HL-60 (cell line): ENCODE measurements at regions not wholly inside any gene's neighbourhood (a gene's known extent, or its start where the extent isn't known, plus 50 kb on each side); places are given as distances from the start of the nearest gene placed in this dataset.

Source experiments
- DNase-seq, 2 experiments: peaks; one replicate each; pipeline ENCODE4 v3.0.0-alpha.2; 2010 to 2020; ENCODE audit warnings: low read depth in 1 of 2, low spot score in 1 of 2
- H3K27ac ChIP-seq: fragments of 250-450 bp; sonication (Bioruptor Pico); replicated peaks from 2 replicates; pipeline ENCODE4 v1.5.1; 2020; ENCODE audit warnings: mild to moderate bottlenecking, moderate library complexity
- H3K27me3 ChIP-seq: fragments of 250-450 bp; sonication (Bioruptor Pico); 2 replicates; pipeline ENCODE4 v1.5.1; 2021; ENCODE audit warnings: mild to moderate bottlenecking, moderate library complexity; ENCODE audit not compliant: insufficient read depth, poor library complexity, severe bottlenecking
- H3K4me3 ChIP-seq: replicated peaks from 2 replicates; pipeline ENCODE4 v1.5.1; 2011; ENCODE audit warnings: mild to moderate bottlenecking, control low read depth, low read length; ENCODE audit not compliant: insufficient read depth
- GABPA ChIP-seq: IDR thresholded peaks from 2 replicates; pipeline ENCODE4 v1.6.1; 2012; ENCODE audit warnings: low read depth
- POLR2AphosphoS5 ChIP-seq: IDR thresholded peaks from 2 replicates; pipeline ENCODE4 v1.6.1; 2012; ENCODE audit warnings: low read depth
- REST ChIP-seq: IDR thresholded peaks from 2 replicates; pipeline ENCODE4 v1.6.1; 2012; ENCODE audit warnings: low read depth; ENCODE audit not compliant: insufficient replicate concordance
- SPI1 ChIP-seq: IDR thresholded peaks from 2 replicates; pipeline ENCODE4 v1.6.1; 2012; ENCODE audit warnings: low read depth, mild to moderate bottlenecking, borderline replicate concordance
- TF ChIP-seq, protein P1 (sequence below): IDR thresholded peaks from one replicate; pipeline ENCODE4 v1.5.1; 2011; ENCODE audit warnings: low read length, control low read depth, inconsistent platforms; ENCODE audit not compliant: insufficient read depth

DNA sequence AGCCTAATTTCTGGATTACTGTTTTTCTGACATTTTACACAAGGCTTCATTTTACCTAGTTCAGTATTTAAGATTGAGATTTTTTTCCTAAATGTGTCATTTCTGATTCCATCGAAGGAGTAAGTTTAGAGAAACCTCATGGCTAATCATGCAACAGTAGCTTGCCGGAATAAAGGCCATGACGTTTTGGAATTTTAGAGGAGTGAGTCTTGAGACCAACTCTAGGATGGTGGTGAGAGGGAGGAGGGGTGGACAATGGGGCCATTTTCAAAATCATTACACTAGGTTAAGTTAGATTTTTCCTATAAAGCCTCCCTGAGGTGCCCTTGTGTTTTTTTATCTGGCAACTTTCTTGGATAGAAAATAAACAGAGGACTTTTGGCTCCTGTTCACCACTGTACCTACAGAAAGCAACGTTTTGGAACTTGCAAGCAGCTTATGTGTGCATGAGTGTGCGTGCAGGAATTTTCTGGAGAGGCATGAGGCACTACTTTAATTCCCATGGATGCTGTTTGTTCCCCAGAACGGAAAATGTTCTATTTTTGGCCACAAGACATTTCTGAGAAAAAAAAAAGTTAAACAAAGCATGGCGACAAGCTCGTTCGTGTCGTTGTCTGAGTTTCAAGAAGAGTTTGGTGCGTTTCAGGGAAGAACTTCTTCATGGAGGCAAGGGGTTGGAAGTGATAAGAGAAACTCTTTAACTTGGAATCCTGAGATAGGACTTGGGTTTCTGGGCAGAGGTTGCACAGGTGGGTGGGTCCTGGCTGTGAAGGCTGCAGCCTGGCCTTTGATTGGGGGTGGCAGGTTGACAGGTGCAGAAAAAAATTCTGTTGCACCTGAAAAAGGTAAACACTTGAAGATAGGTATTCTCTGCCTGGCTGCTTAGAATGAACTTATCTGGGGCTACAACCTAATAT lies 178.1 kb downstream of the PTEN start:
- no peak for DNase-seq
- Histone ChIP-seq H3K27me3 (no peaks in the 10 kb centered on the region), H3K27ac (no peak overlapping the region), H3K4me3 (no peak overlapping the region)
- TF ChIP-seq REST (no peak), GABPA (no peak), SPI1 (no peak), POLR2AphosphoS5 (no peak)
- TF ChIP-seq, protein P1, sequence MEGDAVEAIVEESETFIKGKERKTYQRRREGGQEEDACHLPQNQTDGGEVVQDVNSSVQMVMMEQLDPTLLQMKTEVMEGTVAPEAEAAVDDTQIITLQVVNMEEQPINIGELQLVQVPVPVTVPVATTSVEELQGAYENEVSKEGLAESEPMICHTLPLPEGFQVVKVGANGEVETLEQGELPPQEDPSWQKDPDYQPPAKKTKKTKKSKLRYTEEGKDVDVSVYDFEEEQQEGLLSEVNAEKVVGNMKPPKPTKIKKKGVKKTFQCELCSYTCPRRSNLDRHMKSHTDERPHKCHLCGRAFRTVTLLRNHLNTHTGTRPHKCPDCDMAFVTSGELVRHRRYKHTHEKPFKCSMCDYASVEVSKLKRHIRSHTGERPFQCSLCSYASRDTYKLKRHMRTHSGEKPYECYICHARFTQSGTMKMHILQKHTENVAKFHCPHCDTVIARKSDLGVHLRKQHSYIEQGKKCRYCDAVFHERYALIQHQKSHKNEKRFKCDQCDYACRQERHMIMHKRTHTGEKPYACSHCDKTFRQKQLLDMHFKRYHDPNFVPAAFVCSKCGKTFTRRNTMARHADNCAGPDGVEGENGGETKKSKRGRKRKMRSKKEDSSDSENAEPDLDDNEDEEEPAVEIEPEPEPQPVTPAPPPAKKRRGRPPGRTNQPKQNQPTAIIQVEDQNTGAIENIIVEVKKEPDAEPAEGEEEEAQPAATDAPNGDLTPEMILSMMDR, result no peak

- TF ChIP-seq SPI1, result no peak
- TF ChIP-seq REST, result no peak
- no peak for TF ChIP-seq POLR2AphosphoS5
- TF ChIP-seq GABPA, result no peak
- TF ChIP-seq, protein P1, result no peak
- H3K4me3 ChIP-seq, result no peak overlapping the region
- peak; percentile 47 to 66 for DNase-seq
- peak overlapping the region; percentile 46 for H3K27ac ChIP-seq
- no peaks in the 10 kb centered on the region for H3K27me3 ChIP-seq
These were observed 179.0 kb downstream of the PTEN start for GRCh38 chr10:88042160-88043100.

GRCh38 chr10:88045096-88045495 lies 181.7 kb downstream of the PTEN start:
- no peak for TF ChIP-seq POLR2AphosphoS5
- TF ChIP-seq SPI1, result no peak
- TF ChIP-seq, protein P1, result no peak
- TF ChIP-seq GABPA, result no peak
- TF ChIP-seq REST, result no peak
- peak overlapping the region; percentile 56 for H3K27ac ChIP-seq
- DNase-seq, result no peak
- no peak overlapping the region for H3K4me3 ChIP-seq
- no peaks in the 10 kb centered on the region for H3K27me3 ChIP-seq
